ENCODE measurements at regions not wholly inside any gene's neighbourhood (a gene's known extent, or its start where the extent isn't known, plus 50 kb on each side); places are given as distances from the start of the nearest gene placed in this dataset.
"Not testable (repeated sequence)": the region's sequence is repeated elsewhere in the genome, so short reads cannot be mapped to it uniquely, and the experiment has no call there.

- H3K27ac ChIP-seq: no peak overlapping the region
- TF ChIP-seq CTCF (IDR thresholded peaks at IDR 0.05) (peak; percentile 81), ZFX (IDR thresholded peaks at IDR 0.05; ENCODE audit: borderline replicate concordance) (no peak)
Observed at GRCh38 chr3:103295974-103296570, 861.3 kb downstream of the ZPLD1 start.

GRCh38 chr3:103297502-103297901 is 862.7 kb downstream of the ZPLD1 start:
- H3K27ac ChIP-seq: not testable (repeated sequence)

- TF ChIP-seq ZFX (IDR thresholded peaks at IDR 0.05; ENCODE audit: borderline replicate concordance): no peak
- no peak for TF ChIP-seq CTCF (IDR thresholded peaks at IDR 0.05)
- H3K27ac ChIP-seq: no peak overlapping the region
Observed at GRCh38 chr3:103306104-103306503, 871.3 kb downstream of the ZPLD1 start.

GRCh38 chr3:103308921-103309320 is 874.1 kb downstream of the ZPLD1 start:
- TF ChIP-seq CTCF (IDR thresholded peaks at IDR 0.05) (peak; percentile 25), ZFX (IDR thresholded peaks at IDR 0.05; ENCODE audit: borderline replicate concordance) (no peak)
- no peak overlapping the region for H3K27ac ChIP-seq

GRCh38 chr3:103319912-103320311 is 885.1 kb downstream of the ZPLD1 start:
- no peak overlapping the region for H3K27ac ChIP-seq
- TF ChIP-seq ZFX (IDR thresholded peaks at IDR 0.05; ENCODE audit: borderline replicate concordance) (no peak), CTCF (IDR thresholded peaks at IDR 0.05) (no peak)

GRCh38 chr3:103337179-103337845 is 902.5 kb downstream of the ZPLD1 start:
- no peak overlapping the region for H3K27ac ChIP-seq
- TF ChIP-seq CTCF (IDR thresholded peaks at IDR 0.05): no peak
- no peak for TF ChIP-seq ZFX (IDR thresholded peaks at IDR 0.05; ENCODE audit: borderline replicate concordance)

- no peak overlapping the region for H3K27ac ChIP-seq
- TF ChIP-seq CTCF (IDR thresholded peaks at IDR 0.05) (no peak), ZFX (IDR thresholded peaks at IDR 0.05; ENCODE audit: borderline replicate concordance) (no peak)
Observed at GRCh38 chr3:103341078-103341606, 906.3 kb downstream of the ZPLD1 start.

Data from 22Rv1 (cell line).